Esophagus squamous epithelium (tissue), 5 donors: ENCODE measurements at regions not wholly inside any gene's neighbourhood (a gene's known extent, or its start where the extent isn't known, plus 50 kb on each side); places are given as distances from the start of the nearest gene placed in this dataset.
"Not testable (repeated sequence)": the region's sequence is repeated elsewhere in the genome, so short reads cannot be mapped to it uniquely, and the experiment has no call there.

Source experiments
- DNase-seq: peaks from one replicate; lab custom pipeline; 2025; lab: John Stamatoyannopoulos, UW
- H3K27ac ChIP-seq, 4 donors: fragments of 200-600 bp; sonication (generic); one replicate each; pipeline ENCODE4 v1.5.1; 2016 to 2019; ENCODE audit warnings: mild to moderate bottlenecking in 1 of 4
- H3K27me3 ChIP-seq, 4 donors: fragments of 200-600 bp; sonication (generic); 1 replicate in 3 of 4; 2 replicates in 1 of 4; pipeline versions ENCODE4 v1.5.1 to v1.6.0; 2017 to 2021; ENCODE audit warnings: antibody characterized with exemption in 1 of 4
- H3K36me3 ChIP-seq, 3 donors: fragments of 200-600 bp; sonication (generic); one replicate each; pipeline ENCODE4 v1.5.1; 2016 to 2019
- H3K4me1 ChIP-seq, 3 donors: fragments of 200-600 bp; sonication (generic); one replicate each; pipeline ENCODE4 v1.5.1; 2017 to 2019
- H3K4me3 ChIP-seq, 4 donors: fragments of 200-600 bp; sonication (generic); 1 replicate in 3 of 4; 2 replicates in 1 of 4; pipeline ENCODE4 v1.5.1; 2016 to 2019; ENCODE audit warnings: mild to moderate bottlenecking in 2 of 4, moderate library complexity in 1 of 4
- H3K9me3 ChIP-seq, 3 donors: fragments of 200-600 bp; sonication (generic); one replicate each; pipeline ENCODE4 v1.5.1; 2016 to 2019
- CTCF ChIP-seq, 6 experiments: fragments of 450-650 bp in 4 of 6; fragments of 200-600 bp in 2 of 6; sonication (generic) in 2 of 6; IDR thresholded peaks; one replicate each; pipeline ENCODE4 v1.5.1; 2016 to 2019; ENCODE audit warnings: antibody characterized with exemption in 6 of 6, mild to moderate bottlenecking in 4 of 6, moderate library complexity in 4 of 6
- POLR2A ChIP-seq, 4 donors: fragments of 450-650 bp; IDR thresholded peaks; one replicate each; pipeline ENCODE4 v1.6.1; 2017; ENCODE audit warnings: antibody characterized with exemption in 4 of 4, mild to moderate bottlenecking in 4 of 4, moderate library complexity in 3 of 4
- WGBS, 2 donors: methylation state at CpG; one replicate each; pipeline ENCODE4 v1.1.5; 2018; 5-methylcytosine and 5-hydroxymethylcytosine counted together
- intact Hi-C: fragments of 100-400 bp; cut with DNase I; formaldehyde crosslinking; loops from one replicate; pipeline ENCODE4 v1.15.0; 2022
- donor health status: DM: yes; HTN: yes; CAD: no.

GRCh38 chrX:66931713-66932112 lies 292.8 kb upstream of the EDA2R start:
- no peak overlapping the region for H3K27ac ChIP-seq
- TF ChIP-seq POLR2A (IDR thresholded peaks at IDR 0.05), result no peak
- no peak for TF ChIP-seq CTCF (IDR thresholded peaks at IDR 0.05)
- 64 to 80% methylated on average over 1 of the region's 1 CpG for WGBS, 2 donors
- DNase-seq, result no peak
- intact Hi-C loops, result no loop called here
- H3K4me3 ChIP-seq, result no peak overlapping the region
- H3K4me1 ChIP-seq, result no peaks in the 10 kb centered on the region
- no peaks in the 10 kb centered on the region for H3K9me3 ChIP-seq
- no peaks in the 10 kb centered on the region for H3K36me3 ChIP-seq
- no peaks in the 10 kb centered on the region for H3K27me3 ChIP-seq

DNA sequence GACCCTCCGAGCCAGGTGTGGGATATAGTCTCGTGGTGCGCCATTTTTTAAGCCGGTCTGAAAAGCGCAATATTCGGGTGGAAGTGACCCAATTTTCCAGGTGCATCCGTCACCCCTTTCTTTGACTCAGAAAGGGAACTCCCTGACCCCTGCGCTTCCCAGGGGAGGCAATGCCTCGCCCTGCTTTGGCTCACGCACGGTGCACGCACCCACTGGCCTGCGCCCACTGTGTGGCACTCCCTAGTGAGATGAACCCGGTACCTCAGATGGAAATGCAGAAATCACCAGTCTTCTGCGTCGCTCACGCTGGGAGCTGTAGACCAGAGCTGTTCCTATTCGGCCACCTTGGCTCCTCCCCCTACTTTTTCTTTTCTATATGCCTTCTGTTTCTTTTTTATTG lies 291.6 kb upstream of the EDA2R start:
- H3K27me3 ChIP-seq, H3K36me3 ChIP-seq, DNase-seq, intact Hi-C loops, H3K4me1 ChIP-seq, H3K9me3 ChIP-seq, H3K27ac ChIP-seq, H3K4me3 ChIP-seq: not testable (repeated sequence)
- 85 to 91% methylated on average over 9 to 17 of the region's 18 CpGs for WGBS, 2 donors

DNA sequence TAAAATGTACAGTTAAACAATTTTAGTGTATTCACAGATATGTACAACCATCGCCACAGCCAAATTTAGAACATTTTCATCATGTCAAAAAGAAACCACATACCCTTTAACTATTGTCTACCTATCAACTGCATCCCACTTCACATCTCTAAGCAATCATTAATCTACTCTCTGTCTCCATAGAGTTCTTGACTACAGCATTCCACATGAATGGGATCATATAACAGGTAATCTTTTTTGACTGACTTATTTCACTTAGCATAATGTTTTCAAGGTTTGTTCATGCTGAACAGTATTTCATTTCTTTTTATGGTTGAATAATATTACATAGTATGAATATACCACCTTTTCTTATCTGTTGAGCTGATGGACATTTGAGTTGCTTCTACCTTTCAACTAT lies 281.4 kb upstream of the EDA2R start:
- TF ChIP-seq CTCF (IDR thresholded peaks at IDR 0.05) (no peak), POLR2A (IDR thresholded peaks at IDR 0.05) (no peak)
- DNase-seq, result no peak

DNA sequence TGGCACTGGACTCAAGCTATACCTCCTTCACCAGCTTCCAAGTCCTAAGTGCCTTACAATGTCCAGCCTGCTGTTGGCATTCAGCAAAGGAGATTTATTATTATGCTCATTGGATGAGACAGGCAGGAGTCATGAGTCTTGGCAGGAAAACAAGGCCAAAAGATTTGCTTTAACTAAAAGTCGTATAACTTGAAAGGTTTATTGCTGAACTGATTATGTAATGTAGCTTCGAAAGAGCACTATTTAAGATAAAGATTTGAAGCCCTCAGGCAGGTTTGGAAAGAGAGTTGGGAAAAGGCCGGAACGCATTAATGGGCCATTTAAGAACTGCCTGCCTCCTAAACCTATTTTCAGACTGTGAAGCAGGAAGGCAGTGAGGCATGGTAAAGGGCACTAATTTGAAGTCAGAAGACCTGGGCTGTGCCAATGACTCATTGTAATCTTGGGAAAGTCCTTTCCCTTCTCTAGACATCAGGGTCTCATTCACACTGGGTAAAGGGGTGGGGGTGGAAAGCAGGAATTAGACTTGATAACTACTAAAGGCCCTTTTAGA lies 280.5 kb upstream of the EDA2R start:
- Histone ChIP-seq H3K4me3 (no peak overlapping the region), H3K4me1 (no peaks in the 10 kb centered on the region), H3K27me3 (no peaks in the 10 kb centered on the region), H3K36me3 (no peaks in the 10 kb centered on the region), H3K9me3 (no peaks in the 10 kb centered on the region), H3K27ac (no peak overlapping the region)
- TF ChIP-seq CTCF (IDR thresholded peaks at IDR 0.05), result no peak
- TF ChIP-seq POLR2A (IDR thresholded peaks at IDR 0.05), result no peak
- 53 to 74% methylated on average over 4 of the region's 4 CpGs for WGBS, 2 donors
- intact Hi-C loops, result no loop called here
- no peak for DNase-seq

More for the DNA sequence above, 281.4 kb upstream of the EDA2R start:
- Histone ChIP-seq H3K4me1 (no peaks in the 10 kb centered on the region), H3K36me3 (no peaks in the 10 kb centered on the region), H3K4me3 (no peak overlapping the region), H3K27ac (no peak overlapping the region), H3K27me3 (no peaks in the 10 kb centered on the region), H3K9me3 (no peaks in the 10 kb centered on the region)
- WGBS, 2 donors, result 67 to 68% methylated on average over 1 of the region's 1 CpG
- intact Hi-C loops, result no loop called here

DNA sequence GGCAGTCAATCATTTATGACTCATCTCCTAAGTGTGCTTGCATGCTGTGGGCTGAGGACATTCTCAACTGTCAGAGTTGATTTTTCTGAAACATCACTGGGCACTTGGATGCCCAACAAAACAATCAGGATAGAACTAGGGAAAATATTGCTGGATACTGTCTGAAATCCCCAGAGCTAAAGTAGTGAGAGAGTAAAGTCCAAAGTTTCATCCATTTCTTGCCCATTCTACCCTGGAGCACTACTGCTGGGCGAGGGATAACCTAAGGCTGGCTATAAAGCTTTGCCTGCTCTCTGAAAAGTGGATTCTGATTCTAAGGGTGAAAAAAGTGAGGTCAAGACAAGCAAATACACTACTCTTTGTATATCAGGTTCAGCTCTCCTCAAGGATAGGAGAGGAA lies 279.6 kb upstream of the EDA2R start:
- intact Hi-C loops, result no loop called here
- H3K36me3 ChIP-seq, result no peaks in the 10 kb centered on the region
- TF ChIP-seq CTCF (IDR thresholded peaks at IDR 0.05), result no peak
- no peak for TF ChIP-seq POLR2A (IDR thresholded peaks at IDR 0.05)
- H3K9me3 ChIP-seq, result no peaks in the 10 kb centered on the region
- DNase-seq, result no peak
- no peak overlapping the region for H3K27ac ChIP-seq
- H3K4me1 ChIP-seq, result no peaks in the 10 kb centered on the region
- H3K27me3 ChIP-seq, result no peaks in the 10 kb centered on the region
- WGBS, 2 donors, result 11 to 17% methylated on average over 1 of the region's 1 CpG
- no peak overlapping the region for H3K4me3 ChIP-seq

GRCh38 chrX:66915893-66916292 lies 277.0 kb upstream of the EDA2R start:
- Histone ChIP-seq H3K4me1 (no peaks in the 10 kb centered on the region), H3K27me3 (no peaks in the 10 kb centered on the region), H3K9me3 (no peaks in the 10 kb centered on the region), H3K27ac (no peak overlapping the region), H3K36me3 (no peaks in the 10 kb centered on the region), H3K4me3 (no peak overlapping the region)
- intact Hi-C loops, result no loop called here
- TF ChIP-seq POLR2A (IDR thresholded peaks at IDR 0.05) (no peak), CTCF (IDR thresholded peaks at IDR 0.05) (no peak)
- 45 to 80% methylated on average over 1 to 2 of the region's 2 CpGs for WGBS, 2 donors
- no peak for DNase-seq
